GM12875 (cell line): ENCODE measurements at regions not wholly inside any gene's neighbourhood (a gene's known extent, or its start where the extent isn't known, plus 50 kb on each side); places are given as distances from the start of the nearest gene placed in this dataset.
"Not testable (repeated sequence)": the region's sequence is repeated elsewhere in the genome, so short reads cannot be mapped to it uniquely, and the experiment has no call there.

Experiments used
- H3K4me3 ChIP-seq: one replicate; pipeline ENCODE4 v1.5.1; 2011; ENCODE audit warnings: low read depth, low read length, control low read depth
- CTCF ChIP-seq: IDR thresholded peaks from 2 replicates; pipeline ENCODE4 v1.5.1; 2011; ENCODE audit warnings: low read depth, mild to moderate bottlenecking, control low read depth, inconsistent platforms, low read length, moderate library complexity, borderline replicate concordance; ENCODE audit not compliant: insufficient read depth

- no peak for TF ChIP-seq CTCF
- H3K4me3 ChIP-seq: no peak overlapping the region
Observed at GRCh38 chr3:154656486-154656885, 226.5 kb upstream of the GPR149 start.

- no peak for TF ChIP-seq CTCF
Observed at GRCh38 chr3:154642145-154642544, 212.2 kb upstream of the GPR149 start.

GRCh38 chr3:154625756-154626155 is 195.8 kb upstream of the GPR149 start:
- TF ChIP-seq CTCF: no peak
- H3K4me3 ChIP-seq: no peak overlapping the region

More at GRCh38 chr3:154642145-154642544, 212.2 kb upstream of the GPR149 start:
- no peak overlapping the region for H3K4me3 ChIP-seq

GRCh38 chr3:154619621-154620020 is 189.6 kb upstream of the GPR149 start:
- H3K4me3 ChIP-seq: not testable (repeated sequence)

GRCh38 chr3:154616298-154616697 is 186.3 kb upstream of the GPR149 start:
- no peak for TF ChIP-seq CTCF
- no peak overlapping the region for H3K4me3 ChIP-seq

- no peak overlapping the region for H3K4me3 ChIP-seq
- TF ChIP-seq CTCF: no peak
Observed at GRCh38 chr3:154615471-154615870, 185.5 kb upstream of the GPR149 start.

GRCh38 chr3:154614601-154615000 is 184.6 kb upstream of the GPR149 start:
- H3K4me3 ChIP-seq: no peak overlapping the region
- TF ChIP-seq CTCF: no peak

- TF ChIP-seq CTCF: no peak
- no peak overlapping the region for H3K4me3 ChIP-seq
Observed at GRCh38 chr3:154614078-154614477, 184.1 kb upstream of the GPR149 start.
